NT2/D1 (cell line): ENCODE measurements at regions not wholly inside any gene's neighbourhood (a gene's known extent, or its start where the extent isn't known, plus 50 kb on each side); places are given as distances from the start of the nearest gene placed in this dataset.

Experiments
- SUZ12 ChIP-seq: IDR thresholded peaks from 2 replicates; pipeline ENCODE4 v1.6.1; 2011; ENCODE audit not compliant: insufficient read length, insufficient read depth; ENCODE audit errors: extremely low read depth
- YY1 ChIP-seq: IDR thresholded peaks from 2 replicates; pipeline ENCODE4 v1.6.1; 2011; ENCODE audit not compliant: insufficient read length, insufficient read depth
- ZNF274 ChIP-seq: IDR thresholded peaks from 2 replicates; pipeline ENCODE4 v1.6.1; 2011; ENCODE audit warnings: mild to moderate bottlenecking, low read depth, low read length

GRCh38 chr12:123051556-123051955 is 71.1 kb downstream of the ARL6IP4 start:
- TF ChIP-seq ZNF274 (no peak), SUZ12 (no peak), YY1 (no peak)
